Keratinocyte (primary cell): ENCODE measurements at regions not wholly inside any gene's neighbourhood (a gene's known extent, or its start where the extent isn't known, plus 50 kb on each side); places are given as distances from the start of the nearest gene placed in this dataset.

Experiments used
- DNase-seq: peaks from one replicate; pipeline ENCODE4 v3.0.0-alpha.2; 2011; ENCODE audit warnings: low read depth, missing footprints, low spot score
- FAIRE-seq: peaks from 2 replicates; lab custom pipeline; 2011; peaks lifted over from hg19 to GRCh38; lab: Jason Lieb, UNC
- H2AFZ ChIP-seq: 2 replicates; pipeline ENCODE4 v1.6.0; 2012; ENCODE audit warnings: low read length, control low read depth, inconsistent platforms; ENCODE audit not compliant: control insufficient read depth
- H3K27ac ChIP-seq: 2 replicates; pipeline ENCODE4 v1.5.1; 2011; ENCODE audit warnings: low read length; ENCODE audit not compliant: control insufficient read depth, insufficient read depth
- H3K27me3 ChIP-seq: 3 replicates; pipeline ENCODE4 v1.6.0; 2011; ENCODE audit warnings: low read length; ENCODE audit not compliant: control insufficient read depth, insufficient read depth; ENCODE audit errors: extremely low read depth
- H3K36me3 ChIP-seq, 2 experiments: 2 replicates in 1 of 2; 3 replicates in 1 of 2; pipeline ENCODE4 v1.5.1; 2011; ENCODE audit warnings: low read length in 2 of 2, mild to moderate bottlenecking in 1 of 2; ENCODE audit not compliant: control insufficient read depth in 2 of 2, insufficient read depth in 2 of 2; ENCODE audit errors: extremely low read depth in 1 of 2
- H3K4me1 ChIP-seq: 3 replicates; pipeline ENCODE4 v1.5.1; 2011; ENCODE audit warnings: low read length; ENCODE audit not compliant: control insufficient read depth, insufficient read depth; ENCODE audit errors: extremely low read depth
- H3K4me2 ChIP-seq: 3 replicates; pipeline ENCODE4 v1.6.0; 2011; ENCODE audit warnings: low read depth, low read length; ENCODE audit not compliant: control insufficient read depth, insufficient read depth; ENCODE audit errors: extremely low read depth
- H3K4me3 ChIP-seq, 3 experiments: fragments of 200-600 bp in 1 of 3; sonication (generic) in 1 of 3; 2 replicates in 2 of 3; 3 replicates in 1 of 3; pipeline ENCODE4 v1.5.1; 2011 to 2016; ENCODE audit warnings: low read length in 3 of 3, mild to moderate bottlenecking in 3 of 3, control low read depth in 2 of 3, inconsistent platforms in 1 of 3, low read depth in 1 of 3, mixed read lengths in 1 of 3, mixed run types in 1 of 3, moderate library complexity in 1 of 3; ENCODE audit not compliant: control insufficient read depth in 2 of 3, insufficient read depth in 2 of 3; ENCODE audit errors: extremely low read depth in 1 of 3
- H3K79me2 ChIP-seq: 2 replicates; pipeline ENCODE4 v1.6.0; 2012; ENCODE audit warnings: low read length; ENCODE audit not compliant: control insufficient read depth, insufficient read depth
- H3K9ac ChIP-seq: 3 replicates; pipeline ENCODE4 v1.6.0; 2011; ENCODE audit warnings: low read length; ENCODE audit not compliant: control insufficient read depth, insufficient read depth; ENCODE audit errors: extremely low read depth
- H3K9me1 ChIP-seq: 3 replicates; pipeline ENCODE4 v1.6.0; 2011; ENCODE audit warnings: low read length; ENCODE audit not compliant: control insufficient read depth, insufficient read depth; ENCODE audit errors: extremely low read depth
- H3K9me3 ChIP-seq: 2 replicates; pipeline ENCODE4 v1.5.1; 2012; ENCODE audit warnings: low read depth, low read length; ENCODE audit not compliant: control insufficient read depth
- H4K20me1 ChIP-seq: 3 replicates; pipeline ENCODE4 v1.6.0; 2011; ENCODE audit warnings: low read length; ENCODE audit not compliant: control insufficient read depth, insufficient read depth; ENCODE audit errors: extremely low read depth
- EZH2 ChIP-seq: IDR thresholded peaks from one replicate; pipeline ENCODE4 v1.6.1; 2012; ENCODE audit warnings: inconsistent platforms, mild to moderate bottlenecking, low read length, moderate library complexity
- dilution Hi-C: fragments of 300-500 bp; cut with MboI; formaldehyde crosslinking; loops from one replicate; pipeline ENCODE4 v1.7.0; 2020; ENCODE audit warnings: low sequenced_read_pairs; ENCODE audit not compliant: extremely low pct_ligation_motif_present
- TF ChIP-seq, protein P1 (sequence below), 3 experiments: IDR thresholded peaks in 1 of 3; conservative IDR thresholded peaks in 1 of 3; optimal IDR thresholded peaks in 1 of 3; 2 replicates in 2 of 3; 3 replicates in 1 of 3; pipeline versions ENCODE3 to v1.5.1; 2011; ENCODE audit warnings: low read length in 3 of 3, mild to moderate bottlenecking in 3 of 3, moderate library complexity in 2 of 3, control low read depth in 1 of 3, inconsistent platforms in 1 of 3; ENCODE audit not compliant: insufficient read depth in 2 of 3; ENCODE audit errors: extremely low read depth in 1 of 3

DNA sequence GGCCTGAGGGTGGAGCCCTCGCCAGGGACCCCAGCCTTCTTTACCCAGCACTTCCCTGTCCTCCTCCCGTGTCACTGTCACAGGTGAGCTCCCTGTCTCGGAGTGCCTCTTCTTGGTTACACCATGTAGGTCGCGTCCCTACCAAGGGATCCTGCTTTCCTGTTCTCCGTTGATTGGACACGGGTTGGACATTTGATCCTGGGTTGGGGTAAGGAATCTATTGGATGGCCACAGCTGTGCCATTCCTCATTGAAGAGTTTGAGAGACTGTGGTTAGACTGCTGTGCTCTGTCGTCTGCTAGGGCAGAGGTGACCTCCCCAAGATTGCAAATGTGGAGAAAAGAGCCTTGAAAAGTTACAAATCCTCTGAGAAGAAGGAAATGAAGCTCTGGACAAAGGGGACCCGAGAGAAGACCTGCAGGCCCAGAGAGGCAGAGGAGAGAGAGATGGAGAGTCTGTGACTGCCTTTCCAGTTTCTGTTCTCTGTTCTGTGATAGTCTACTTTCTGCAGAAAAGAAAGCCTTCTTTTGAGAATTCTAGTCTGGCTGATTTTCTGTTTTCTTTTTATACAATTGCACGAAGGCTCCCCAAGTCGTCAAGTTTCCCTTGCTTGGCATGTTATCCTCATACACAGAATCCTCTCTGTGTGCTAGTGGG is 325.7 kb upstream of the RGMA start:
- Histone ChIP-seq H3K4me1 (peaks cover 4% of the 10 kb centered on the region), H4K20me1 (no peaks in the 10 kb centered on the region), H3K36me3 (no peaks in the 10 kb centered on the region), H3K4me2 (no peak overlapping the region), H3K27ac (no peak overlapping the region), H3K9me1 (no peaks in the 10 kb centered on the region), H3K9me3 (no peaks in the 10 kb centered on the region), H2AFZ (no peak overlapping the region), H3K9ac (no peak overlapping the region), H3K27me3 (no peaks in the 10 kb centered on the region), H3K79me2 (no peaks in the 10 kb centered on the region), H3K4me3 (no peak overlapping the region)
- no peak for FAIRE-seq
- TF ChIP-seq, protein P1, sequence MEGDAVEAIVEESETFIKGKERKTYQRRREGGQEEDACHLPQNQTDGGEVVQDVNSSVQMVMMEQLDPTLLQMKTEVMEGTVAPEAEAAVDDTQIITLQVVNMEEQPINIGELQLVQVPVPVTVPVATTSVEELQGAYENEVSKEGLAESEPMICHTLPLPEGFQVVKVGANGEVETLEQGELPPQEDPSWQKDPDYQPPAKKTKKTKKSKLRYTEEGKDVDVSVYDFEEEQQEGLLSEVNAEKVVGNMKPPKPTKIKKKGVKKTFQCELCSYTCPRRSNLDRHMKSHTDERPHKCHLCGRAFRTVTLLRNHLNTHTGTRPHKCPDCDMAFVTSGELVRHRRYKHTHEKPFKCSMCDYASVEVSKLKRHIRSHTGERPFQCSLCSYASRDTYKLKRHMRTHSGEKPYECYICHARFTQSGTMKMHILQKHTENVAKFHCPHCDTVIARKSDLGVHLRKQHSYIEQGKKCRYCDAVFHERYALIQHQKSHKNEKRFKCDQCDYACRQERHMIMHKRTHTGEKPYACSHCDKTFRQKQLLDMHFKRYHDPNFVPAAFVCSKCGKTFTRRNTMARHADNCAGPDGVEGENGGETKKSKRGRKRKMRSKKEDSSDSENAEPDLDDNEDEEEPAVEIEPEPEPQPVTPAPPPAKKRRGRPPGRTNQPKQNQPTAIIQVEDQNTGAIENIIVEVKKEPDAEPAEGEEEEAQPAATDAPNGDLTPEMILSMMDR (optimal IDR thresholded peaks at IDR 0.05 in 1 of 3, IDR thresholded peaks at IDR 0.05 in 1 of 3, conservative IDR thresholded peaks at IDR 0.05 in 1 of 3; ENCODE audit: extremely low read depth in 1 of 3, insufficient read depth in 2 of 3, low read length in 3 of 3): no peak
- no peak for DNase-seq
- dilution Hi-C loops: no loop called here

DNA sequence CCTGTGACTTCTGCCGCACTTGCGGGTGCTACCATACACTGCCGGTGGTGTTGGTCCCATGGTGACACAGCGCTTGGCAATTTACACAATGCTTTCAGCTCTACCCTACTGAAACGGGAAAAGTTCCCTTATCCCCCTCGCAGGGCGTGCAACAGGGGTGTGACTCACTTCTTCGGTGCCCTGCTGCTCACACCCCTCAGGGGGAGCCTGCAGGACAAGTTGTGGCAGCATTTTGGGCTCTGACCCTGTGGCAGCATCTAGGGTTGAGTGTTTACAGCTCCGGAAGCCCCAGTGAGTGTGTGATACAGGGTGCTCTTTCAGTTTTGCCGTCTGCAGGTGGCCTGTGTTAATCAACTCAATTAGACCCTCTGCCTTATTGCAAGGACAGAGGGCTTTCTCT is 324.7 kb upstream of the RGMA start:
- dilution Hi-C loops: no loop called here
- no peak overlapping the region for H2AFZ ChIP-seq
- no peaks in the 10 kb centered on the region for H3K9me1 ChIP-seq
- no peak for DNase-seq
- H4K20me1 ChIP-seq: no peaks in the 10 kb centered on the region
- TF ChIP-seq, protein P1 (optimal IDR thresholded peaks at IDR 0.05 in 1 of 3, IDR thresholded peaks at IDR 0.05 in 1 of 3, conservative IDR thresholded peaks at IDR 0.05 in 1 of 3; ENCODE audit: extremely low read depth in 1 of 3, insufficient read depth in 2 of 3, low read length in 3 of 3): no peak
- TF ChIP-seq EZH2: no peak
- H3K9ac ChIP-seq: no peak overlapping the region
- H3K4me2 ChIP-seq: no peak overlapping the region
- H3K4me3 ChIP-seq: no peak overlapping the region
- H3K27ac ChIP-seq: no peak overlapping the region
- no peak for FAIRE-seq
- peaks cover 4% of the 10 kb centered on the region for H3K4me1 ChIP-seq
- H3K79me2 ChIP-seq: no peaks in the 10 kb centered on the region
- H3K36me3 ChIP-seq: no peaks in the 10 kb centered on the region
- no peaks in the 10 kb centered on the region for H3K27me3 ChIP-seq
- no peaks in the 10 kb centered on the region for H3K9me3 ChIP-seq
